ENCODE measurements at regions not wholly inside any gene's neighbourhood (a gene's known extent, or its start where the extent isn't known, plus 50 kb on each side); places are given as distances from the start of the nearest gene placed in this dataset.

DNA sequence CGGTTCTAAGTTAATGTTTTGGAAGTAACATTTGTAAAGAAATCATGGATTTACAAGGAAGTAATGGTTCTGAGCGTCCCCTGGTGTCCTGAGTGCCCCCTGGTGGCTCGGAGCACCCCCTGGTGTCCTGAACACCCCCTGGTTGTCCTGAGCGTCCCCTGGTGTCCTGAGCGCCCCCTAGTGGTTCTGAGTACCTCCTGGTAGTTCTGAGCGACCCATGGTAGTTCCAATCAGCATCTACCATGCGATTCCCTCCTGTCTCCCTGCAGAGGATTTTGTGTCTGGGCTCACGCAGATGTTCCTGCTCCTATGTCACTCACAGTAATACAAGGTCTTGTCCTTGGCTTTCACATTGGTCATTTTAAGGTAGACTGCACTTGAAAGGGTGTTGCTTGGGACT lies 1352.9 kb downstream of the TMEM121 start:
- TF ChIP-seq CTCF (IDR thresholded peaks at IDR 0.05) (peak in 7 of 12 donors; percentile 11 to 41 (median 26)), POLR2A (IDR thresholded peaks at IDR 0.05) (no peak)

Data from heart left ventricle (tissue), 13 donors.